Tibial nerve (tissue), 4 donors: ENCODE measurements at regions not wholly inside any gene's neighbourhood (a gene's known extent, or its start where the extent isn't known, plus 50 kb on each side); places are given as distances from the start of the nearest gene placed in this dataset.

Experiments used
- DNase-seq, 2 donors: peaks; one replicate each; pipeline ENCODE4 v3.0.0-alpha.2; 2019; ENCODE audit warnings: low spot score in 2 of 2
- H3K27ac ChIP-seq, 4 donors: fragments of 200-600 bp; sonication (generic) in 3 of 4; one replicate each; pipeline ENCODE4 v1.5.1; 2017 to 2019; ENCODE audit warnings: mild to moderate bottlenecking in 1 of 4
- H3K27me3 ChIP-seq, 2 donors: fragments of 200-600 bp; sonication (generic) in 1 of 2; one replicate each; pipeline versions ENCODE4 v1.5.1 to v1.6.0; 2017 to 2019
- H3K36me3 ChIP-seq, 3 donors: fragments of 200-600 bp; sonication (generic); one replicate each; pipeline ENCODE4 v1.5.1; 2018 to 2019
- H3K4me1 ChIP-seq, 4 donors: fragments of 200-600 bp; sonication (generic) in 3 of 4; one replicate each; pipeline ENCODE4 v1.5.1; 2017 to 2019
- H3K4me3 ChIP-seq, 4 donors: fragments of 200-600 bp; sonication (generic) in 3 of 4; one replicate each; pipeline ENCODE4 v1.5.1; 2017 to 2019; ENCODE audit warnings: mild to moderate bottlenecking in 1 of 4, moderate library complexity in 1 of 4
- H3K9me3 ChIP-seq, 4 donors: fragments of 200-600 bp; sonication (generic) in 3 of 4; one replicate each; pipeline ENCODE4 v1.5.1; 2017 to 2019
- EP300 ChIP-seq, 2 donors: sonication (generic); formaldehyde crosslinking; IDR thresholded peaks; one replicate each; pipeline ENCODE4 v1.6.1; 2017; ENCODE audit warnings: antibody characterized with exemption in 2 of 2, mild to moderate bottlenecking in 1 of 2
- POLR2A ChIP-seq, 2 donors: fragments of 450-650 bp; IDR thresholded peaks; one replicate each; pipeline ENCODE4 v1.6.1; 2017; ENCODE audit warnings: antibody characterized with exemption in 2 of 2, mild to moderate bottlenecking in 2 of 2, moderate library complexity in 2 of 2
- WGBS, 2 donors: methylation state at CpG; one replicate each; pipeline ENCODE4 v1.1.5; 2018; 5-methylcytosine and 5-hydroxymethylcytosine counted together
- TF ChIP-seq, protein P1 (sequence below), 5 experiments: fragments of 200-600 bp in 3 of 5; fragments of 450-650 bp in 2 of 5; sonication (generic) in 3 of 5; IDR thresholded peaks; one replicate each; pipeline ENCODE4 v1.5.1; 2016 to 2019; ENCODE audit warnings: antibody characterized with exemption in 5 of 5, mild to moderate bottlenecking in 3 of 5, moderate library complexity in 2 of 5

DNA sequence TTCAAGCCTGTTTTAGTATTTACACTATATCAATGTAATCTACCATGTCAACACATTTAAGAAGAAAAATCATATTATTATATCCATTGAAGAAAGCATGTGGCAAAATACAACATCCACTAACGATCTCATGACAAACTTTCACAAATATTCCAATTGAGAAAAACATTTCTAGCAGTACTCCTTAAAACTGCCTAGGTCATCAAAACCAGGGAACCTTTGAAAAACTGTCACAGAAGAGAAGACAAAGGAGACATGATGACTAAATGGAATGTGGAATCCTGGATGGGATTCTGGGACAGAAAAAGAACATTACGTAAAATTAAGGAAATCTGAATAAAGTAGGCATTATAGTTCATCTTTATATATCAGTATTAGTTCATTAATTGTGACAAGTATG lies 1091.3 kb upstream of the CDH6 start:
- no peak for DNase-seq
- Histone ChIP-seq H3K9me3 (no peaks in the 10 kb centered on the region), H3K36me3 (no peaks in the 10 kb centered on the region), H3K27ac (no peak overlapping the region), H3K4me1 (peaks cover 0 to 4% (median 0%) of the 10 kb centered on the region in 4 donors), H3K27me3 (no peaks in the 10 kb centered on the region), H3K4me3 (no peak overlapping the region)
- TF ChIP-seq POLR2A (IDR thresholded peaks at IDR 0.05), result no peak
- TF ChIP-seq, protein P1, sequence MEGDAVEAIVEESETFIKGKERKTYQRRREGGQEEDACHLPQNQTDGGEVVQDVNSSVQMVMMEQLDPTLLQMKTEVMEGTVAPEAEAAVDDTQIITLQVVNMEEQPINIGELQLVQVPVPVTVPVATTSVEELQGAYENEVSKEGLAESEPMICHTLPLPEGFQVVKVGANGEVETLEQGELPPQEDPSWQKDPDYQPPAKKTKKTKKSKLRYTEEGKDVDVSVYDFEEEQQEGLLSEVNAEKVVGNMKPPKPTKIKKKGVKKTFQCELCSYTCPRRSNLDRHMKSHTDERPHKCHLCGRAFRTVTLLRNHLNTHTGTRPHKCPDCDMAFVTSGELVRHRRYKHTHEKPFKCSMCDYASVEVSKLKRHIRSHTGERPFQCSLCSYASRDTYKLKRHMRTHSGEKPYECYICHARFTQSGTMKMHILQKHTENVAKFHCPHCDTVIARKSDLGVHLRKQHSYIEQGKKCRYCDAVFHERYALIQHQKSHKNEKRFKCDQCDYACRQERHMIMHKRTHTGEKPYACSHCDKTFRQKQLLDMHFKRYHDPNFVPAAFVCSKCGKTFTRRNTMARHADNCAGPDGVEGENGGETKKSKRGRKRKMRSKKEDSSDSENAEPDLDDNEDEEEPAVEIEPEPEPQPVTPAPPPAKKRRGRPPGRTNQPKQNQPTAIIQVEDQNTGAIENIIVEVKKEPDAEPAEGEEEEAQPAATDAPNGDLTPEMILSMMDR (IDR thresholded peaks at IDR 0.05), result no peak
- TF ChIP-seq EP300 (IDR thresholded peaks at IDR 0.05), result no peak
- 57 to 69% methylated on average over 2 of the region's 2 CpGs for WGBS, 2 donors

DNA sequence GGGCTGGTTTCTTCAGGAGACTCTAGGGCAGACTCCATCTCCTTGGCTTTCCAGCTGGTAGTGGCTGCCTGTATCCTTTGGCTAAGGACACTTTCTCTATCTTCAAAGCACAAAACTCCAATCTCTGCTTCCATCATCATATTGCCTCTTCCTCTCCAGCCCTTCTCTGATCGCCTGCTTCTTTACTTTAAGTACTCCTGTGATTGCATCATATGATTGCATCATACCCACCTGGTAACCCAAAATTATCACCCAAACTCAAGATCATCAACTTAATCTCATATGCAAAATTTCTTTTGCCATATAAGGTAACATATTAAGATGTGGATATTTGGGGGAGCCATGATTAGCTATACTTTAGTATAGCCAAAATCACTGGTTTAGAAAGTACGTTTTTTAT lies 1092.6 kb upstream of the CDH6 start:
- Histone ChIP-seq H3K27ac (no peak overlapping the region), H3K27me3 (no peaks in the 10 kb centered on the region), H3K9me3 (no peaks in the 10 kb centered on the region), H3K36me3 (no peaks in the 10 kb centered on the region), H3K4me3 (no peak overlapping the region), H3K4me1 (peaks cover 0 to 4% (median 0%) of the 10 kb centered on the region in 4 donors)
- DNase-seq, result no peak
- WGBS, 2 donors, result 79 to 89% methylated on average over 2 of the region's 2 CpGs
- TF ChIP-seq POLR2A (IDR thresholded peaks at IDR 0.05) (no peak), EP300 (IDR thresholded peaks at IDR 0.05) (no peak)

DNA sequence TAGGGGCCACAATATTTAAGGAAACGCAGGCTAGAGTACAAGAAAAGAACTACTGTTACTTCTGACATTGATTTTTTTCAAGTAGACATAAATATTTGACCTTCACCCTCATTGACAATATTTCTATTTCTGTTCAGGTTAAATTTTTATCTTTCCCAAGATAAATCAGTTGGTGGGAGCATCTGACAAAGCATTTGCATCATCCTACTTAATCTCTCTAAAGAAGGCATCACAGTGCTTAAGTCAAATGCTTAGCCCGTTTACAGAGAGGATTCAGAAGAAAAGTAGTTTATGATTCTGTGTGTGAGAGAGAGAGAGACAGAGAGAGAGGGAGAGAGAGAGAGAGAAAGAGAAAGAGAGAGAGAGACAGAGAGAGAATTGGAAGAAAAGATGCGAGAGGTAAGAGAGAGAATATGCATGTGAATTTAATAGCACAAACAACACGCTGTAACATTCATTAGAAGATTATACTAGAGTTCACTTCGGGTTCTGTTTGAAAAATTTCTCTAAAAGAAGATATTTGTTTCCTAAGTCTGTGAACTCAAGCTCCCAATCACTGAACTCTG lies 1093.3 kb upstream of the CDH6 start:
- DNase-seq, result no peak
- Histone ChIP-seq H3K27ac (no peak overlapping the region), H3K4me1 (peaks cover 0 to 4% (median 0%) of the 10 kb centered on the region in 4 donors), H3K36me3 (no peaks in the 10 kb centered on the region), H3K4me3 (no peak overlapping the region), H3K9me3 (no peaks in the 10 kb centered on the region), H3K27me3 (no peaks in the 10 kb centered on the region)
- 23 to 25% methylated on average over 4 of the region's 5 CpGs for WGBS, 2 donors
- no peak for TF ChIP-seq POLR2A (IDR thresholded peaks at IDR 0.05)
- TF ChIP-seq EP300 (IDR thresholded peaks at IDR 0.05), result no peak
- TF ChIP-seq, protein P1 (IDR thresholded peaks at IDR 0.05), result no peak

DNA sequence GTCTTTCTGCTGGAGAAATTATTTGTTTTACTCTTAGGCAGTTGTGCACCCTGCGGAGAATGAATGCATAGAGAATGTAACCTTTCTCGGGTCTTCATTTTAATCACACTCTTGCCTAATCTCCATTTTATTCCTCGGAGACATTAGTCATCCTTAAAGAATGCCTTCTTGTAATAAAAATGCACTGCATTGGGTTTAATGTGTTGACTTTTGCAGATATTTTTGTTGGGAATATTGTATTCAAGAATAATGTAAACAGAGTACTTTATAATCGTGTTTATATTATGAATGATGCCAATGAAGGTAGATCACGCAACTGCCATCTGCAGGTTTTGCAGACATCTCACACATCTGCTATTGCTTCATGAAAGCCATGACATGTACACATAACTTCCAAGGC lies 1093.9 kb upstream of the CDH6 start:
- TF ChIP-seq, protein P1 (IDR thresholded peaks at IDR 0.05), result no peak
- no peak for TF ChIP-seq EP300 (IDR thresholded peaks at IDR 0.05)
- no peak for TF ChIP-seq POLR2A (IDR thresholded peaks at IDR 0.05)
- Histone ChIP-seq H3K9me3 (no peaks in the 10 kb centered on the region), H3K27me3 (no peaks in the 10 kb centered on the region), H3K4me1 (peaks cover 0 to 4% (median 0%) of the 10 kb centered on the region in 4 donors), H3K4me3 (no peak overlapping the region), H3K27ac (no peak overlapping the region), H3K36me3 (no peaks in the 10 kb centered on the region)
- 20 to 23% methylated on average over 5 of the region's 5 CpGs for WGBS, 2 donors
- DNase-seq, result no peak

DNA sequence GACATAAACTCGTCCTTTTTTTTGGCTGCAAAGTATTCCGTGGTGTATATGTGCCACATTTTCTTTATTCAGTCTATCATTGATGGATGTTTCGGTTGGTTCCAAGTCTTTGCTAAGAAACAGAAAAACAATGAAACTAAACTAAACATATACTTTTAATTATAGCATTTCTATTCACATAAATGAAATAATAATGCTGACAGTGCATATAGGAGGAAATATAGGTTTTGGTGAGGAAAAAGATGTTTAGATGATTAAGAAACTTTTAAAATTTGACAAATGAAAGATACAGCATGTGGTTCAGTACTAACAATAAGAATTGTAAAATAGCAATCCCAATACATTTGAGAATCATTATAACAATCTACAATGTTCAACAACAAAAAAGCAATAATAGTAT lies 1094.5 kb upstream of the CDH6 start:
- WGBS, 2 donors, result 87 to 88% methylated on average over 3 of the region's 3 CpGs
- Histone ChIP-seq H3K4me1 (peaks cover 0 to 4% (median 0%) of the 10 kb centered on the region in 4 donors), H3K9me3 (no peaks in the 10 kb centered on the region), H3K27ac (no peak overlapping the region), H3K36me3 (no peaks in the 10 kb centered on the region), H3K4me3 (no peak overlapping the region), H3K27me3 (no peaks in the 10 kb centered on the region)
- TF ChIP-seq, protein P1 (IDR thresholded peaks at IDR 0.05), result no peak
- TF ChIP-seq EP300 (IDR thresholded peaks at IDR 0.05) (no peak), POLR2A (IDR thresholded peaks at IDR 0.05) (no peak)
- DNase-seq, result no peak

DNA sequence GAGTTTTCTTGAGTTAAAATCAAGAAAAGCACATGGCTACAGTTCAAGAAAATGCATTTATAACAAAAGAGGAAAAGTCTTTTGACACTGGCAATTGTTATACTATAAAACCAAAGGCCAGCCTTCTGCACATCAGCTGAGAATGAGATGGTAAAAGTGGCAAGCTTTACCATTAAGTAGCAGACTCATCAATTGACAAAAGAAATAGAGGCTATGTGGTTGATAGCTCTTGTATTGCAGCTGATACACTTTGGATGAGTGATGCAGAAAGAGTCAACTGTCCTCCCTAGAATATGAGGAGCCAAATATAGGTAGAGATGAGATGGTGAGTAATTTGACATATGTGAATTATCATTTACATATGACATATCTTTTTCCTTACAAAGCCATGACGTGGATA lies 1100.9 kb upstream of the CDH6 start:
- Histone ChIP-seq H3K4me3 (no peak overlapping the region), H3K9me3 (no peaks in the 10 kb centered on the region), H3K27me3 (no peaks in the 10 kb centered on the region), H3K4me1 (no peaks in the 10 kb centered on the region), H3K27ac (no peak overlapping the region), H3K36me3 (no peaks in the 10 kb centered on the region)
- no peak for DNase-seq
- 69 to 76% methylated on average over 1 of the region's 1 CpG for WGBS, 2 donors
- TF ChIP-seq EP300 (IDR thresholded peaks at IDR 0.05) (no peak), POLR2A (IDR thresholded peaks at IDR 0.05) (no peak)
- TF ChIP-seq, protein P1 (IDR thresholded peaks at IDR 0.05), result no peak
